Epithelial cell of esophagus (primary cell): ENCODE measurements at regions not wholly inside any gene's neighbourhood (a gene's known extent, or its start where the extent isn't known, plus 50 kb on each side); places are given as distances from the start of the nearest gene placed in this dataset.

ENCODE experiments used
- DNase-seq: peaks from one replicate; pipeline ENCODE4 v3.0.0; 2010; ENCODE audit warnings: low read depth
- H3K4me3 ChIP-seq: 2 replicates; pipeline ENCODE4 v1.5.1; 2011; ENCODE audit warnings: mild to moderate bottlenecking, low read length, control low read depth
- TF ChIP-seq, protein P1 (sequence below): IDR thresholded peaks from 2 replicates; pipeline ENCODE4 v1.5.1; 2011; ENCODE audit warnings: low read depth, mild to moderate bottlenecking, low read length, control low read depth, inconsistent platforms; ENCODE audit not compliant: insufficient read depth; ENCODE audit errors: missing control alignments

DNA sequence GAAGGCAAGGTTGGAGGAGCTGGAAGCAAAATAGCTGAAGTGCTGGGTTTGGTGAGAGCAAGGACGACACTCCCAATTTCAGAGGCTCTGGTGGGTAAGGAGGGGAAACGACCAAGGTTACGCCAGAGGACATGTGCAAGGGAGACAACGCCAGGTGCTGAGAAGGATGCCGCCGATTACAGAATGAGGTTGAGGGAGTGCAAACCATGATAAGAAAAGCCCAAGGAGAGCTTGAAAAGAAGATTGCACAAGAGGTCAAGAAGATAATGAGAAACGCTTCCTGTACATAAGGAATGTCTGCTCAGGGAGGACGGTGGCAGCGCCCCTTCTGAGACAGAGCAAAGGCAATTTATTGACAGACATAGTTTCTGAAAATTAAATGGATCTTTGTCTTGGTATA lies 382.0 kb upstream of the PROX1 start:
- no peak for DNase-seq
- TF ChIP-seq, protein P1, sequence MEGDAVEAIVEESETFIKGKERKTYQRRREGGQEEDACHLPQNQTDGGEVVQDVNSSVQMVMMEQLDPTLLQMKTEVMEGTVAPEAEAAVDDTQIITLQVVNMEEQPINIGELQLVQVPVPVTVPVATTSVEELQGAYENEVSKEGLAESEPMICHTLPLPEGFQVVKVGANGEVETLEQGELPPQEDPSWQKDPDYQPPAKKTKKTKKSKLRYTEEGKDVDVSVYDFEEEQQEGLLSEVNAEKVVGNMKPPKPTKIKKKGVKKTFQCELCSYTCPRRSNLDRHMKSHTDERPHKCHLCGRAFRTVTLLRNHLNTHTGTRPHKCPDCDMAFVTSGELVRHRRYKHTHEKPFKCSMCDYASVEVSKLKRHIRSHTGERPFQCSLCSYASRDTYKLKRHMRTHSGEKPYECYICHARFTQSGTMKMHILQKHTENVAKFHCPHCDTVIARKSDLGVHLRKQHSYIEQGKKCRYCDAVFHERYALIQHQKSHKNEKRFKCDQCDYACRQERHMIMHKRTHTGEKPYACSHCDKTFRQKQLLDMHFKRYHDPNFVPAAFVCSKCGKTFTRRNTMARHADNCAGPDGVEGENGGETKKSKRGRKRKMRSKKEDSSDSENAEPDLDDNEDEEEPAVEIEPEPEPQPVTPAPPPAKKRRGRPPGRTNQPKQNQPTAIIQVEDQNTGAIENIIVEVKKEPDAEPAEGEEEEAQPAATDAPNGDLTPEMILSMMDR = no peak
- no peak overlapping the region for H3K4me3 ChIP-seq

DNA sequence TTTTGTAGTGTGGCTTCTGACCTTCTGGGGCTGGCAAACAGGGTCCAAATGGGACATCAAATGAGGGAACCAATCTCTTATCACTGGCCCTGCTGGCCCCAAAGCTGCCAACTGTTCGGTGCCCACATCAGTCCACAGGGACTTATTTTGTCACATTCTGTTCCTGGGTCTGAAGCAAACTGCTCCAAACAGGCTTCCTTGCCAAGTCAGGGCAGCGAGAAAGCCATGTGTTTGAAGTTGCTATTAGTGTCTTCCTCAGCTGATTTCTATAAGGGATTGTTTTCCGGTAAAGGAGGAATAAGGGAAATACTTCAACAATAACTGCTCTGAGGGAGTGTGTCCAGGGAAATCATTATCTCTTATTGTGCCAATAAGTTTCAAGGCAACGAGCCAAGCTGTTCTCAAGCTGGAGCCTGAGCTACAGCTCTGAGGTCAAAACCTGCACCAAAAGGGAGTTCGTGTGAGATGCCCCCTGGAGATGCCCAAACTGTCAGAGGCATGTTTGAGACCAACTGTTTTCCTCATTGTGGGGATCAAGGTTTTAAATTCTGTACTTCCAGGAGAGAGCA lies 381.4 kb upstream of the PROX1 start:
- TF ChIP-seq, protein P1 = no peak
- H3K4me3 ChIP-seq = no peak overlapping the region
- DNase-seq = no peak

DNA sequence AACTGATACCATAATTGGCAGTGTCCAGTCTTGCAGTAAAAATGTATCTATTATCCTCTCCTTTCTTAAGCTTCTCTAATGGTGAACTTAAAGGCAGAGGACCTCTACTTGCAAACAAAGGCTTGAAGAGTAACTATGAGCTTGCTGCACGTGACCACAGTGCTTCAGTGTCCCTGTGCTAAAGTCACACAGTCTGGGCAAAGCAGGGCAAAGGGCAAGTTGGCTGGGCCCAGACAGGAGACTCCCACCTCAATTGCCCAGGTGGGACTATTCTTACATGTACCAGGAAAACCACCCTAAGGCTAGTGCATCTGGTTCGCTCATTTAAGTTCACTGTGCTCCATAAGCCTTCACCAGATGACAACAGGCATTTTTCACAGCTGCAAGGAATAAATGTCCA lies 374.2 kb upstream of the PROX1 start:
- H3K4me3 ChIP-seq = no peak overlapping the region
- TF ChIP-seq, protein P1 = no peak
- DNase-seq = no peak

DNA sequence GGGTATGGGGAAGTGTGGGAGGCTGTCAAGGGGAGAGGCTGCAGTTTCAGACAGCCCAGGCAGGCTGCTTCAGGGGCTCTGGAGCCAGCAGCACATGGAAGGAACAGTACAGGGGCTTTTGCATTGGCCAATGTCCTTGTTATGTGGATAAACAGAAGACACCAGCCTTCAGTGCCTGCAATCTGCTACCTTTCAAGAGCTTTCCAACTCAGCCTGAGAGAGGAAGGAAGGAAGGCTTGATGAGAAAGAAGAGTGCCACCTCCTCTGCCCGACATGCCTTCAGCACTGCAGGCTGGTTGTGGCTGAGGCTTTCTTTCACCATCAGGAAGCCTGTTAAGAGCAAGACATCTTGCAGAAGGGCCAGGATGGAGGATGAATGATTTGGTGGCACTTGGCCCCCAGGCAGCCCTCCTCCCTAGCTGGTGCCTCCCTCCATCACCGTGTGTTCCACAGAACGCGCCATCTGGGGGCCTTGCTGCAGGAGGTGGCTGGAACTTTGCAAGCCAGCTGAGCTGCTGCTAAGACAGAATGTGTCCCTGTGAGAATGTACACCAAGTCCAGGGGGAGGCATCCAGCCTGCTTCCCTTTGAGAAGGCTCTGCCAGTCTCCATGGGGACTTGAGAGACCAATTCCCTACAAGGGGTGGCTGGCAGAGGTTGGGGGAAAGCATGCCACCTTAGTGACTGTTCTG lies 372.4 kb upstream of the PROX1 start:
- TF ChIP-seq, protein P1 = no peak
- no peak overlapping the region for H3K4me3 ChIP-seq
- no peak for DNase-seq

DNA sequence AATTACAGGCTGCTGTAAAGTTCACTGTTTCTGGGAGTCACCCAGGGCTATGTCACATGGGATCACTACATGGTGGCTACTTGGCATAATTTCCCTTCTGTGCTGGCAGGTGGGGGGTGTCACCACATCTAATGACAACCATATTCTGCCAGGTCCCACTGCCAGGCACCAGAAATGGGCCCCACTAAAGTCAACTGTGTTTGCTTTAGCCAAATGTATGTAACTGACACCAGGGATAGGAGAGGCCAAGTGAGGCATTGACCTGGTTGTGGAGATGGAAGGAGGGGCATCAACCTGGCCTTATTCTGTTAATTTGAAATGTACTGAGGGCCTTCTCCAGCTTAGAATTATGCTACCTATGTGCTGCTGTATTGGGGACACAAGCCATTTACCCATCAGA lies 370.6 kb upstream of the PROX1 start:
- no peak overlapping the region for H3K4me3 ChIP-seq
- TF ChIP-seq, protein P1 = no peak
- no peak for DNase-seq

DNA sequence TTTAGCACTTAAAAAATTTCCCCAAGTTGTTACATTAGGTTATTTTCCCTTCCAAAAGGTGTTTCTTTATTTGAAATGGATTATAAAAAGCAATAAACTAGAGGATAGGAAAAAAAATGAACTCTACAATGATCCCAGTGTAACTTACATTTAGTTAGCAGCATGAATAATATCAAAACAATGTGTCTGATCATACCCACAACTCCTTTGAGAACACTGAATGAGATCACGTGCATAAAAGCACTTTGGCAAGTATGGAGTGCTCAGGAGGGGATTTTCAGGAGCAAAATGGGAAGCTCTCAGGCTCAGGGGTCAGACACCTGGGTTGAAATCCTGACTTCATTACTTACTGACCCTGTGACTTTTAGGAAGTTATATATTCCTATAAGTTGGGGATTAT lies 369.7 kb upstream of the PROX1 start:
- H3K4me3 ChIP-seq = no peak overlapping the region
- no peak for DNase-seq
- TF ChIP-seq, protein P1 = no peak

DNA sequence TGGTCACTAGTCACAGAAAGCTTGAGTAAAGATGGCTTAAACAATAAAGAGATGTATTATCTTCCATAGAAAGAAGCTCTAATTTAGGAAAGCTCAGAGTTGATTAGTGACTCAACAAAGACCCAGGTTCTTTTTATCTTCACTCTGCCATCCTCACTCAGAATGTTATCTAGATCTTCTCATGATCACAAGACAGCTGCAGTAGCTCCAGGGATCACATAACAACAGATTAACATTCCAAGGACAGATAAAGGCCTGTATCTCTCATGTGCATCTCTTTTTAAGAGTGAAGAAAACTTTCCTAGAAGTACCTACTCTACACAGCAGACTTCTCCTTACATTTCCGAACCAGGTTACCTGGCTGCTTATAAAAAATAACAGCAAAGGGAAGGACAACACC lies 368.7 kb upstream of the PROX1 start:
- TF ChIP-seq, protein P1 = no peak
- no peak for DNase-seq
- H3K4me3 ChIP-seq = no peak overlapping the region
